ENCODE measurements at regions not wholly inside any gene's neighbourhood (a gene's known extent, or its start where the extent isn't known, plus 50 kb on each side); places are given as distances from the start of the nearest gene placed in this dataset.

DNA sequence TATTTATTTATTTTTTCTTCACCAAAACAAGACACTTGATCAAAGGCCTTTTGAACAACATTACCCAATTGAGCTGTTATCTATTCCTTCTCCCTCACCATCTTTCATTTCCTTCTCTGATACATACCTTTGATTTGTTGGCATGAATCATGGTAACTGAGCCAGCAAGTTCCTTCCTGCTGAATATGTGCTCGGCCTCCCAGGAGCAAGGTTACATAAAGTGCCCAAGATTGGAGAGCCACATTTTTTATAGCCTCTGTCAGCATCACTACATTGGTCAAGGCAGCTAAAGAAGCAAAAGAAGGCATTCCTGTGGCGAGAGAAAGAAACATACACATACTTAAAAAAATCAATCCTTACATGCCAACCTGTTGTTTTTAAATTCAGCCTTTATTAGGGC, 369.6 kb downstream of the CYLC2 start:
- TF ChIP-seq EZH2 (IDR thresholded peaks at IDR 0.05; ENCODE audit: low read length, unreplicated experiment), result no peak
- TF ChIP-seq CTCF (conservative IDR thresholded peaks at IDR 0.05; ENCODE audit: low read depth, low read length), result no peak
- no peak for TF ChIP-seq EZH2phosphoT487 (IDR thresholded peaks at IDR 0.05; ENCODE audit: borderline replicate concordance, low read length)
